H9 (cell line): ENCODE measurements at regions not wholly inside any gene's neighbourhood (a gene's known extent, or its start where the extent isn't known, plus 50 kb on each side); places are given as distances from the start of the nearest gene placed in this dataset.

ENCODE experiments used
- DNase-seq: peaks from one replicate; pipeline ENCODE4 v3.0.0-alpha.2; 2017
- H2AFZ ChIP-seq: one replicate; pipeline ENCODE4 v1.6.1; 2013; ENCODE audit warnings: mild to moderate bottlenecking, low read length, control low read depth, moderate library complexity
- H2AK5ac ChIP-seq: 2 replicates; pipeline ENCODE4 v1.6.1; 2013; ENCODE audit warnings: low read length, control low read depth, mixed read lengths; ENCODE audit not compliant: insufficient read length
- H2BK120ac ChIP-seq: one replicate; pipeline ENCODE4 v1.6.1; 2013; ENCODE audit warnings: low read depth, mild to moderate bottlenecking, low read length, control low read depth, inconsistent platforms; ENCODE audit not compliant: poor library complexity, severe bottlenecking
- H2BK12ac ChIP-seq: 2 replicates; pipeline ENCODE4 v1.6.1; 2013; ENCODE audit warnings: low read length, control low read depth, mixed read lengths, low read depth; ENCODE audit not compliant: insufficient read length
- H2BK15ac ChIP-seq: 2 replicates; pipeline ENCODE4 v1.6.1; 2013; ENCODE audit warnings: low read depth, low read length, control low read depth
- H2BK20ac ChIP-seq: one replicate; pipeline ENCODE4 v1.6.1; 2013; ENCODE audit warnings: low read depth, mild to moderate bottlenecking, low read length, control low read depth, inconsistent platforms; ENCODE audit not compliant: poor library complexity, severe bottlenecking
- H2BK5ac ChIP-seq: 2 replicates; pipeline ENCODE4 v1.6.1; 2013; ENCODE audit warnings: low read length, control low read depth, mixed read lengths; ENCODE audit not compliant: insufficient read length
- H3K14ac ChIP-seq: 2 replicates; pipeline ENCODE4 v1.6.1; 2013; ENCODE audit warnings: low read length, control low read depth; ENCODE audit not compliant: insufficient read depth
- H3K18ac ChIP-seq: 2 replicates; pipeline ENCODE4 v1.6.1; 2013; ENCODE audit warnings: low read depth, mild to moderate bottlenecking, mixed read lengths, low read length, control low read depth; ENCODE audit not compliant: insufficient read length
- H3K23ac ChIP-seq: 2 replicates; pipeline ENCODE4 v1.6.1; 2013; ENCODE audit warnings: low read length, control low read depth, mixed read lengths, low read depth; ENCODE audit not compliant: insufficient read length
- H3K23me2 ChIP-seq: 2 replicates; pipeline ENCODE4 v1.6.1; 2013; ENCODE audit warnings: low read depth, mild to moderate bottlenecking, mixed read lengths, low read length, control low read depth; ENCODE audit not compliant: insufficient read length, poor library complexity, severe bottlenecking
- H3K27ac ChIP-seq: 2 replicates; pipeline ENCODE4 v1.5.1; 2013; ENCODE audit warnings: low read length, control low read depth, mixed read lengths, low read depth; ENCODE audit not compliant: insufficient read length
- H3K27me3 ChIP-seq: 2 replicates; pipeline ENCODE4 v1.6.1; 2013; ENCODE audit warnings: low read length, control low read depth, inconsistent platforms; ENCODE audit not compliant: insufficient read depth
- H3K4ac ChIP-seq: 2 replicates; pipeline ENCODE4 v1.6.1; 2013; ENCODE audit warnings: low read depth, mild to moderate bottlenecking, control low read depth, inconsistent platforms, low read length, moderate library complexity
- H3K4me1 ChIP-seq: 2 replicates; pipeline ENCODE4 v1.6.1; 2013; ENCODE audit warnings: low read length, control low read depth, inconsistent platforms; ENCODE audit not compliant: insufficient read depth
- H3K4me2 ChIP-seq: 2 replicates; pipeline ENCODE4 v1.6.1; 2013; ENCODE audit warnings: low read length, control low read depth, mixed read lengths; ENCODE audit not compliant: insufficient read length, insufficient read depth
- H3K56ac ChIP-seq: 2 replicates; pipeline ENCODE4 v1.6.1; 2013; ENCODE audit warnings: low read depth, mild to moderate bottlenecking, mixed read lengths, low read length, control low read depth; ENCODE audit not compliant: insufficient read length
- H3K79me1 ChIP-seq: 2 replicates; pipeline ENCODE4 v1.6.1; 2013; ENCODE audit warnings: low read depth, mild to moderate bottlenecking, moderate library complexity, low read length, control low read depth, inconsistent platforms; ENCODE audit not compliant: insufficient read depth, poor library complexity, severe bottlenecking
- H3K79me2 ChIP-seq: 2 replicates; pipeline ENCODE4 v1.6.1; 2013; ENCODE audit warnings: low read length, control low read depth, inconsistent platforms; ENCODE audit not compliant: insufficient read depth
- H3K9ac ChIP-seq: 2 replicates; pipeline ENCODE4 v1.6.1; 2013; ENCODE audit warnings: low read length, control low read depth, mixed read lengths; ENCODE audit not compliant: insufficient read length; ENCODE audit errors: extremely low read depth
- H3K9me3 ChIP-seq: one replicate; pipeline ENCODE4 v1.6.1; 2013; ENCODE audit warnings: low read depth, low read length, inconsistent platforms; ENCODE audit not compliant: control insufficient read depth
- H3T11ph ChIP-seq: one replicate; pipeline ENCODE4 v1.6.1; 2013; ENCODE audit warnings: mild to moderate bottlenecking, low read length, control low read depth, inconsistent platforms
- H4K20me1 ChIP-seq: one replicate; pipeline ENCODE4 v1.6.1; 2013; ENCODE audit not compliant: control insufficient read depth, insufficient read length, insufficient read depth
- H4K5ac ChIP-seq: 2 replicates; pipeline ENCODE4 v1.6.1; 2013; ENCODE audit warnings: low read depth, mild to moderate bottlenecking, mixed read lengths, low read length, control low read depth; ENCODE audit not compliant: insufficient read length
- H4K8ac ChIP-seq: replicated peaks from 2 replicates; pipeline ENCODE4 v1.6.1; 2013; ENCODE audit warnings: low read length, control low read depth, mixed read lengths, low read depth; ENCODE audit not compliant: insufficient read length
- H4K91ac ChIP-seq: 2 replicates; pipeline ENCODE4 v1.6.1; 2013; ENCODE audit warnings: low read depth, mild to moderate bottlenecking, moderate library complexity, mixed read lengths, low read length, control low read depth; ENCODE audit not compliant: insufficient read length
- H3K27ac Mint-ChIP-seq, 3 experiments: 2 replicates in 2 of 3; 3 replicates in 1 of 3; pipeline ENCODE4 v1.8.0; 2020 to 2021; ENCODE audit warnings: mixed read lengths in 3 of 3, mild to moderate bottlenecking in 1 of 3, moderate library complexity in 1 of 3
- H3K27me3 Mint-ChIP-seq: 2 replicates; pipeline ENCODE4 v1.8.0; 2021; ENCODE audit warnings: low read depth, mild to moderate bottlenecking, moderate library complexity, mixed read lengths
- H3K36me3 Mint-ChIP-seq, 3 experiments: 2 replicates in 2 of 3; 3 replicates in 1 of 3; pipeline ENCODE4 v1.8.0; 2020 to 2021; ENCODE audit warnings: low read depth in 3 of 3, mixed read lengths in 3 of 3; ENCODE audit not compliant: insufficient read depth in 1 of 3
- H3K4me1 Mint-ChIP-seq, 2 experiments: 2 replicates each; pipeline ENCODE4 v1.8.0; 2020; ENCODE audit warnings: mixed read lengths in 2 of 2
- H3K4me3 Mint-ChIP-seq, 2 experiments: 2 replicates in 1 of 2; 3 replicates in 1 of 2; pipeline ENCODE4 v1.8.0; 2020 to 2021; ENCODE audit warnings: mild to moderate bottlenecking in 2 of 2, mixed read lengths in 2 of 2, moderate library complexity in 1 of 2
- H3K9me3 Mint-ChIP-seq, 2 experiments: 2 replicates in 1 of 2; 3 replicates in 1 of 2; pipeline ENCODE4 v1.8.0; 2020; ENCODE audit warnings: mild to moderate bottlenecking in 2 of 2, mixed read lengths in 2 of 2, moderate library complexity in 1 of 2
- TF ChIP-seq, protein P1 (sequence below): fragments of 200-600 bp; sonication (generic); conservative IDR thresholded peaks from 3 replicates; pipeline ENCODE4 v1.8.0; 2021; ENCODE audit warnings: antibody characterized with exemption, mild to moderate bottlenecking

DNA sequence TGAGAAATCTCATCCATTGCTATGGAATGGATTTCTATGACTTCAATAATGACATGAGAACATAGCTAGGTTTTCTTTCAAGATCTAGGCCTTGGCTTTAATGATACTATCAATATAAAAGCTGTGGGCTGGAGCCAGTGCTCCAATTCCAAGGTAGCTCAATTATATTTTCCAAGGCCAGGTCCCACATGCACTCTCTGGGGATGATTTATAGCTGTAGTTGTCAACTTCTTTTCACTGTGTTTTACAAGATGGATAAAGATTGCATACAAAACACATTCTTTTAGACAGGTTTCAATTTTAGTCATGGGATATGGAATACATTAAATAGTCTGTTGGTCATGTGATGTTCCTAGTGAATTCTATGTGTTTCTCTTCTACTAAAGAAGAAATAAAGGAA lies 156.7 kb downstream of the DCAF12L1 start:
- Histone ChIP-seq H3K23me2 (no peaks in the 10 kb centered on the region), H3K4me1 (no peaks in the 10 kb centered on the region), H2BK5ac (no peak overlapping the region), H2BK20ac (no peak overlapping the region), H2BK15ac (no peak overlapping the region), H3K23ac (no peak overlapping the region), H3K79me2 (no peaks in the 10 kb centered on the region; the same call in 1 of the 2 replicates), H3K79me1 (no peaks in the 10 kb centered on the region), H3K4ac (no peak overlapping the region), H3K56ac (no peak overlapping the region), H3K27me3 (no peaks in the 10 kb centered on the region), H3K4me2 (no peak overlapping the region), H4K8ac (no peak overlapping the region), H3T11ph (no peak overlapping the region), H3K18ac (no peak overlapping the region), H2AFZ (no peak overlapping the region), H3K14ac (no peak overlapping the region), H3K9ac (no peak overlapping the region), H2AK5ac (no peak overlapping the region), H3K27ac (no peak overlapping the region), H4K91ac (no peak overlapping the region), H2BK12ac (no peak overlapping the region), H4K20me1 (no peaks in the 10 kb centered on the region), H3K9me3 (no peaks in the 10 kb centered on the region), H4K5ac (no peak overlapping the region), H2BK120ac (no peak overlapping the region)
- Mint-ChIP-seq H3K4me3 (no peak overlapping the region), H3K9me3 (peaks cover 2 to 56% of the 10 kb centered on the region in 2 experiments; a peak in 3 of 5 replicates), H3K27me3 (no peaks in the 10 kb centered on the region), H3K4me1 (peaks cover 0 to 2% of the 10 kb centered on the region in 2 experiments; a peak in 1 of 4 replicates), H3K36me3 (peaks cover 0 to 5% (median 0%) of the 10 kb centered on the region in 3 experiments; a peak in 2 of 7 replicates), H3K27ac (no peak overlapping the region)
- TF ChIP-seq, protein P1, sequence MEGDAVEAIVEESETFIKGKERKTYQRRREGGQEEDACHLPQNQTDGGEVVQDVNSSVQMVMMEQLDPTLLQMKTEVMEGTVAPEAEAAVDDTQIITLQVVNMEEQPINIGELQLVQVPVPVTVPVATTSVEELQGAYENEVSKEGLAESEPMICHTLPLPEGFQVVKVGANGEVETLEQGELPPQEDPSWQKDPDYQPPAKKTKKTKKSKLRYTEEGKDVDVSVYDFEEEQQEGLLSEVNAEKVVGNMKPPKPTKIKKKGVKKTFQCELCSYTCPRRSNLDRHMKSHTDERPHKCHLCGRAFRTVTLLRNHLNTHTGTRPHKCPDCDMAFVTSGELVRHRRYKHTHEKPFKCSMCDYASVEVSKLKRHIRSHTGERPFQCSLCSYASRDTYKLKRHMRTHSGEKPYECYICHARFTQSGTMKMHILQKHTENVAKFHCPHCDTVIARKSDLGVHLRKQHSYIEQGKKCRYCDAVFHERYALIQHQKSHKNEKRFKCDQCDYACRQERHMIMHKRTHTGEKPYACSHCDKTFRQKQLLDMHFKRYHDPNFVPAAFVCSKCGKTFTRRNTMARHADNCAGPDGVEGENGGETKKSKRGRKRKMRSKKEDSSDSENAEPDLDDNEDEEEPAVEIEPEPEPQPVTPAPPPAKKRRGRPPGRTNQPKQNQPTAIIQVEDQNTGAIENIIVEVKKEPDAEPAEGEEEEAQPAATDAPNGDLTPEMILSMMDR, result no peak
- DNase-seq, result no peak
